Panc1 (cell line): ENCODE measurements at regions not wholly inside any gene's neighbourhood (a gene's known extent, or its start where the extent isn't known, plus 50 kb on each side); places are given as distances from the start of the nearest gene placed in this dataset.

Experiments
- ATAC-seq: fragments of 200-7000 bp; cut with Tn5 transposase; 2 replicates; pipeline ENCODE4 v1.9.1; 2020; ENCODE audit warnings: mild to moderate bottlenecking, moderate library complexity
- BruUV-seq: library from RNA; stranded (reverse); fragments of 400-500 nt; replicated peaks from 2 replicates; lab custom pipeline; 2021; lab: Mats Ljungman, UMichigan
- CTCF ChIA-PET: fragments of 300-600 bp; sonication (Branson Sonifier 250); formaldehyde crosslinking; loops from one replicate; lab custom pipeline; 2022; ENCODE audit warnings: antibody characterized with exemption; lab: Charles Lee
- POLR2A ChIA-PET: fragments of 300-600 bp; sonication (Branson Sonifier 250); formaldehyde crosslinking; loops from one replicate; lab custom pipeline; 2022; ENCODE audit warnings: antibody characterized with exemption; lab: Charles Lee
- DNase-seq: peaks from one replicate; pipeline ENCODE4 v3.0.0-alpha.2; 2010; ENCODE audit warnings: low read depth, low spot score
- H3K27ac ChIP-seq: 2 replicates; pipeline ENCODE4 v1.5.1; 2011; ENCODE audit warnings: mild to moderate bottlenecking, low read length, inconsistent platforms
- H3K27me3 ChIP-seq: fragments of 200-500 bp; sonication (Bioruptor generic); 2 replicates; pipeline ENCODE4 v1.6.0; 2014; ENCODE audit warnings: low read length, inconsistent platforms; ENCODE audit not compliant: control insufficient read depth, insufficient read depth
- H3K36me3 ChIP-seq: fragments of 200-500 bp; sonication (Bioruptor generic); 2 replicates; pipeline ENCODE4 v1.5.1; 2014; ENCODE audit warnings: inconsistent platforms, mild to moderate bottlenecking, low read length, moderate library complexity; ENCODE audit not compliant: control insufficient read depth, insufficient read depth
- H3K4me1 ChIP-seq: 2 replicates; pipeline ENCODE4 v1.5.1; 2011; ENCODE audit warnings: inconsistent platforms, mild to moderate bottlenecking, low read length, moderate library complexity; ENCODE audit not compliant: control insufficient read depth, insufficient read depth
- H3K4me3 ChIP-seq, 2 experiments: 2 replicates each; pipeline ENCODE4 v1.5.1; 2011 to 2012; ENCODE audit warnings: low read depth in 2 of 2, low read length in 2 of 2, mild to moderate bottlenecking in 2 of 2, inconsistent platforms in 1 of 2, moderate library complexity in 1 of 2
- H3K9me3 ChIP-seq: fragments of 200-500 bp; sonication (Bioruptor generic); 2 replicates; pipeline ENCODE4 v1.5.1; 2014; ENCODE audit warnings: low read depth, mild to moderate bottlenecking, inconsistent platforms, low read length, moderate library complexity; ENCODE audit not compliant: control insufficient read depth, insufficient read depth
- POLR2AphosphoS5 ChIP-seq: IDR thresholded peaks from 2 replicates; pipeline ENCODE4 v1.6.1; 2012; ENCODE audit warnings: mild to moderate bottlenecking, low read depth, low read length, moderate library complexity
- SIN3A ChIP-seq: IDR thresholded peaks from 2 replicates; pipeline ENCODE4 v1.6.1; 2012; ENCODE audit warnings: low read depth, mild to moderate bottlenecking, low read length, moderate library complexity, borderline replicate concordance; ENCODE audit not compliant: insufficient read depth
- TCF7L2 ChIP-seq: IDR thresholded peaks from 2 replicates; pipeline ENCODE4 v1.6.1; 2011; ENCODE audit warnings: mild to moderate bottlenecking, low read depth, low read length, inconsistent platforms
- in situ Hi-C: cut with HindIII; loops from 2 replicates; pipeline ENCODE4 v1.10.0; 2016; ENCODE audit warnings: low sequenced_read_pairs, low pct_unique_long_range_greater_than_20kb
- intact Hi-C: fragments of 100-400 bp; cut with micrococcal nuclease; formaldehyde crosslinking; loops from one replicate; pipeline ENCODE4 v1.10.0; 2022; ENCODE audit not compliant: unreplicated experiment
- TF ChIP-seq, protein P1 (sequence below), 2 experiments: IDR thresholded peaks; 2 replicates each; pipeline ENCODE4 v1.6.1; 2011 to 2012; ENCODE audit warnings: low read depth in 2 of 2, control low read depth in 1 of 2, low read length in 1 of 2, mild to moderate bottlenecking in 1 of 2, moderate library complexity in 1 of 2; ENCODE audit not compliant: insufficient read depth in 1 of 2
- TF ChIP-seq, protein P2 (sequence below): fragments of 450-650 bp; IDR thresholded peaks from 2 replicates; pipeline ENCODE4 v1.5.1; 2017; ENCODE audit warnings: mild to moderate bottlenecking

DNA sequence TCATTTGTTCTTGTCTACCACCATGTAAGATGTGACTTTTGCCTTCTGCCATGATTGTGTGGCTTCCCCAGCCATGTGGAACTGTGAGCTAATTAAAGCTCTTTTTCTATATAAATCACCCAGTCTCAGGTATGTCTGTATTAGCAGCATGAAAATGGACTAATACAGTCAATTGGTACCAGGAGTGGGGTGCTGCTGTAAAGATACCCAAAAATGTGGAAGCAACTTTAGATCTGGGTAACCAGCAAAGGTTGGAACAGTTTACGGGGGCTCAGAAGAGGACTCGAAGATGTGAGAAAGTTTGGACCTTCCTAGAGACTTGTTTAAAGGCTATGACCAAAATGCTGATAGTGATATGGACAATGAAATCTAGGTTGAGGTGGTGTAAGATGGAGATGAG lies 488.9 kb downstream of the ISL1 start:
- no peaks in the 10 kb centered on the region; the same call in 1 of the 2 replicates for H3K36me3 ChIP-seq
- no peak overlapping the region for H3K4me3 ChIP-seq
- BruUV-seq = no TSS peak
- H3K9me3 ChIP-seq = peaks cover 5% of the 10 kb centered on the region; the same call in 1 of the 2 replicates
- no peaks in the 10 kb centered on the region for H3K4me1 ChIP-seq
- in situ Hi-C loops = no loop called here
- ATAC-seq (no peak), DNase-seq (no peak)
- TF ChIP-seq, protein P1, sequence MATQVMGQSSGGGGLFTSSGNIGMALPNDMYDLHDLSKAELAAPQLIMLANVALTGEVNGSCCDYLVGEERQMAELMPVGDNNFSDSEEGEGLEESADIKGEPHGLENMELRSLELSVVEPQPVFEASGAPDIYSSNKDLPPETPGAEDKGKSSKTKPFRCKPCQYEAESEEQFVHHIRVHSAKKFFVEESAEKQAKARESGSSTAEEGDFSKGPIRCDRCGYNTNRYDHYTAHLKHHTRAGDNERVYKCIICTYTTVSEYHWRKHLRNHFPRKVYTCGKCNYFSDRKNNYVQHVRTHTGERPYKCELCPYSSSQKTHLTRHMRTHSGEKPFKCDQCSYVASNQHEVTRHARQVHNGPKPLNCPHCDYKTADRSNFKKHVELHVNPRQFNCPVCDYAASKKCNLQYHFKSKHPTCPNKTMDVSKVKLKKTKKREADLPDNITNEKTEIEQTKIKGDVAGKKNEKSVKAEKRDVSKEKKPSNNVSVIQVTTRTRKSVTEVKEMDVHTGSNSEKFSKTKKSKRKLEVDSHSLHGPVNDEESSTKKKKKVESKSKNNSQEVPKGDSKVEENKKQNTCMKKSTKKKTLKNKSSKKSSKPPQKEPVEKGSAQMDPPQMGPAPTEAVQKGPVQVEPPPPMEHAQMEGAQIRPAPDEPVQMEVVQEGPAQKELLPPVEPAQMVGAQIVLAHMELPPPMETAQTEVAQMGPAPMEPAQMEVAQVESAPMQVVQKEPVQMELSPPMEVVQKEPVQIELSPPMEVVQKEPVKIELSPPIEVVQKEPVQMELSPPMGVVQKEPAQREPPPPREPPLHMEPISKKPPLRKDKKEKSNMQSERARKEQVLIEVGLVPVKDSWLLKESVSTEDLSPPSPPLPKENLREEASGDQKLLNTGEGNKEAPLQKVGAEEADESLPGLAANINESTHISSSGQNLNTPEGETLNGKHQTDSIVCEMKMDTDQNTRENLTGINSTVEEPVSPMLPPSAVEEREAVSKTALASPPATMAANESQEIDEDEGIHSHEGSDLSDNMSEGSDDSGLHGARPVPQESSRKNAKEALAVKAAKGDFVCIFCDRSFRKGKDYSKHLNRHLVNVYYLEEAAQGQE (IDR thresholded peaks at IDR 0.05; ENCODE audit: insufficient read depth in 1 of 2, low read depth in 2 of 2, low read length in 1 of 2) = no peak
- TF ChIP-seq SIN3A (no peak), POLR2AphosphoS5 (no peak), TCF7L2 (no peak)
- TF ChIP-seq, protein P2, sequence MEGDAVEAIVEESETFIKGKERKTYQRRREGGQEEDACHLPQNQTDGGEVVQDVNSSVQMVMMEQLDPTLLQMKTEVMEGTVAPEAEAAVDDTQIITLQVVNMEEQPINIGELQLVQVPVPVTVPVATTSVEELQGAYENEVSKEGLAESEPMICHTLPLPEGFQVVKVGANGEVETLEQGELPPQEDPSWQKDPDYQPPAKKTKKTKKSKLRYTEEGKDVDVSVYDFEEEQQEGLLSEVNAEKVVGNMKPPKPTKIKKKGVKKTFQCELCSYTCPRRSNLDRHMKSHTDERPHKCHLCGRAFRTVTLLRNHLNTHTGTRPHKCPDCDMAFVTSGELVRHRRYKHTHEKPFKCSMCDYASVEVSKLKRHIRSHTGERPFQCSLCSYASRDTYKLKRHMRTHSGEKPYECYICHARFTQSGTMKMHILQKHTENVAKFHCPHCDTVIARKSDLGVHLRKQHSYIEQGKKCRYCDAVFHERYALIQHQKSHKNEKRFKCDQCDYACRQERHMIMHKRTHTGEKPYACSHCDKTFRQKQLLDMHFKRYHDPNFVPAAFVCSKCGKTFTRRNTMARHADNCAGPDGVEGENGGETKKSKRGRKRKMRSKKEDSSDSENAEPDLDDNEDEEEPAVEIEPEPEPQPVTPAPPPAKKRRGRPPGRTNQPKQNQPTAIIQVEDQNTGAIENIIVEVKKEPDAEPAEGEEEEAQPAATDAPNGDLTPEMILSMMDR = no peak
- intact Hi-C loops = no loop called here
- H3K27me3 ChIP-seq = no peaks in the 10 kb centered on the region
- no peak overlapping the region for H3K27ac ChIP-seq
- CTCF ChIA-PET = no interaction called here
- POLR2A ChIA-PET = no interaction called here

DNA sequence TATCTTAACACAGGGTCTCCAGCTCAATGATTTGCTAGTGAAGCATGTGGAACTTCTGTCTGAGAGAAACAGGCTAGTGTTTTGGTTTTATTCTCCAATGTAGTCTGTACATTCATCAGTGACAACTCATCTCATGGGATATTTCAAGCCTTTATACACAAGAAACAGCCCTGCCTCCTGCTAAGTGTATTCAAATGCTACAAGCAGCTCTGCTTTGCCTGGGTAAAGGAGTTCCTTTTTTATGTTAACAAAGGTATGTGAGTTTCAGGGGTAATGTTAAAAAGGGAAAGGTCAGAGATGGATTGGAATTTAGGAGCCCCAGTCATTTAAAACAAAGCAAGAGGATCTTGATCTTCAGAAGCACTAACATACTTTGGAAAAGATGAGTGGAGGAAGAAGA lies 498.7 kb downstream of the ISL1 start:
- ATAC-seq (no peak), DNase-seq (no peak)
- H3K4me1 ChIP-seq = no peaks in the 10 kb centered on the region
- in situ Hi-C loops (no loop called here), intact Hi-C loops (no loop called here)
- no TSS peak for BruUV-seq
- ChIA-PET POLR2A (no interaction called here), CTCF (no interaction called here)
- H3K27me3 ChIP-seq = no peaks in the 10 kb centered on the region
- H3K36me3 ChIP-seq = no peaks in the 10 kb centered on the region
- no peak overlapping the region for H3K4me3 ChIP-seq
- H3K27ac ChIP-seq = no peak overlapping the region
- no peaks in the 10 kb centered on the region for H3K9me3 ChIP-seq
- TF ChIP-seq, protein P2 = no peak
- TF ChIP-seq, protein P1 (IDR thresholded peaks at IDR 0.05; ENCODE audit: insufficient read depth in 1 of 2, low read depth in 2 of 2, low read length in 1 of 2) = no peak
- TF ChIP-seq TCF7L2 (no peak), SIN3A (no peak), POLR2AphosphoS5 (no peak)
